ENCODE measurements at regions not wholly inside any gene's neighbourhood (a gene's known extent, or its start where the extent isn't known, plus 50 kb on each side); places are given as distances from the start of the nearest gene placed in this dataset.
"Not testable (repeated sequence)": the region's sequence is repeated elsewhere in the genome, so short reads cannot be mapped to it uniquely, and the experiment has no call there.

- not testable (repeated sequence) for DNase-seq
Measured at GRCh38 chr2:240243049-240243448, 102.6 kb upstream of the OTOS start.

DNA sequence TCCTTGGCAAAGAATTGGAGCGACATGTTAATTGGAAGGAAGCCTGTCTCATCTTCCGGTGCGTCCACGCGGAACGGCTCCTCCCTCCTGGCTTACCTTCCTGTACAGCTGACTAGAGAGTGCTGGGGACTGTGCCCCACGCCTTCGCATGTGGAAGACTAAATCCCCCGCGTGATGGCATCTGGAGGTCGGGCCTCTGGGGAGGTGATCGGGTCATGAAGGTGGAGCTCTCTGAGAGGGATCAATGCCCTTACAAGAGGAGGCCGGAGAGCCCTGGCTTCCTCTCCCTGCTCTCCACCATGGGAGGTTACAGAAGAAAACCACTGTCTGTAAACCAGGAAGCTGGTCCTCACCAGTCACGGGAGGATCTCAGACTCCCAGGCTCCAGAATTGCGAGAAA lies 104.1 kb upstream of the OTOS start:
- DNase-seq = no peak

GRCh38 chr2:240245184-240245583 lies 104.7 kb upstream of the OTOS start:
- DNase-seq = no peak

GRCh38 chr2:240245706-240246105 lies 105.2 kb upstream of the OTOS start:
- no peak for DNase-seq

- DNase-seq = no peak
Measured at GRCh38 chr2:240246173-240246820, 105.8 kb upstream of the OTOS start.

DNA sequence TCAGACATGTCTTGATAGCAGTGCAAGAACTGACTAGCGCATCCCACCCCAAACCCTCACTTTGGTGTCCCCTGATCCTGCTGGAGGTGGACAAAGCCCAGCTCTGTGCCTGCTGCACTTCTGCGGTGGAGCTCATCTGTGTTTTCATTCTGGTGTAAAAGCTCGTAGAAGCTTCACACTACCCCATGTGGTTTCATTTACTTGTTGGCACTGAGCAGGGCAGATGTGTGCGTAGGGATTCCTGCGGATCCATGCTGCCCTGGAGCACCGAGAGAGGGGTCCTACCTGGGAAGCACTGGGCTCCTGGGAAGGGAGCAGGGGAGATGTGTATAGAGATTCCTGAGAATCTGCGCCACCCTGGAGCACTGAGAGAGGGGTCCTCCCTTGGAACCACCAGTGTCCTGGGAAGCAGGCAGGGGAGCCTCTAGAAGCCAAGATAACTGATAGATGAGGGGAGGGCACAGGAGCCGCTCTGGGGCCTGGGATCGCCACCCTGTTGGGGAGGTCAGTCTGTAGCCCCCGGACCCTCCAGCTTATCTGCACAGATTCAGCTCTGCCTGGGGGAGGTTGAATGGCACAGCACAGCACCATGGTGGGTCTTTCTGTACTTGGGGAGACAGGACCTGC lies 106.9 kb upstream of the OTOS start:
- DNase-seq = no peak

GRCh38 chr2:240247868-240248720 lies 107.6 kb upstream of the OTOS start:
- no peak for DNase-seq

DNA sequence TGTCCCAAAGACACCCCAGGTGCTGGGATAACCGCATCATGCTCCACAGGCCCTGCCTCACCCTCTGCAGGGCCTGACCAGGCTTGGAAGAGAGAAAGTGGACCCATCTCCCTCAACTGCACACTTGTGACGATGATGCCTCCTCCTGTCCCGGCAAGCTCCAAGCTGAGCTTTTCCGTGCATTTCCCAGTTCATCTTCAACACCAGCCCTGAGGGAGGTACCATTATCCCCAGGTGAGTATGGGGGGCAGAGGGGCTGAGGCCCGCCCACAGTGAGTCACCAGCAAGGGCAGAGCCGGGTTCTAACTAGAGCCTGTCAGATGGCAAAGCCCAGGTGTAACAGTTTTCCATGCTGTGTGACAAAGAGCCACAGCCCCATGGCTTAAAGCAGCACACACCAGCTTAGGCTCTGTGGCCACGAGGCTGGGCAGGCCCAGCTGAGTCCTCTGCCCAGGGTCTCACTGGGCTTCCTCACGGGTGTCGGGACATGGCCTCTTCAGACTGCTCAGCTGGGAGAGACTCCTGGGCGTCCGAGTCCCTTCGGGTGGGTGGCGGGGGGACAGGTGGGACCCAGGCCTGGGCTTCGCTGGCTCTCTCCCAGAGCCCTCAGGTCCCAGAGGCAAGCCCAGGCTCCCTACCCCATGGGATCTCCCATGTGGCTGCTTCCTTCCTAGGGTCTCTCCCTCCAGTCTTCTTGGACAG lies 108.4 kb upstream of the OTOS start:
- DNase-seq = no peak

GRCh38 chr2:240249423-240250149 lies 109.1 kb upstream of the OTOS start:
- DNase-seq = no peak

GRCh38 chr2:240250150-240250984 lies 109.9 kb upstream of the OTOS start:
- DNase-seq = no peak

GRCh38 chr2:240250985-240251847 lies 110.8 kb upstream of the OTOS start:
- DNase-seq = no peak

GRCh38 chr2:240251848-240252190 lies 111.4 kb upstream of the OTOS start:
- no peak for DNase-seq

DNA sequence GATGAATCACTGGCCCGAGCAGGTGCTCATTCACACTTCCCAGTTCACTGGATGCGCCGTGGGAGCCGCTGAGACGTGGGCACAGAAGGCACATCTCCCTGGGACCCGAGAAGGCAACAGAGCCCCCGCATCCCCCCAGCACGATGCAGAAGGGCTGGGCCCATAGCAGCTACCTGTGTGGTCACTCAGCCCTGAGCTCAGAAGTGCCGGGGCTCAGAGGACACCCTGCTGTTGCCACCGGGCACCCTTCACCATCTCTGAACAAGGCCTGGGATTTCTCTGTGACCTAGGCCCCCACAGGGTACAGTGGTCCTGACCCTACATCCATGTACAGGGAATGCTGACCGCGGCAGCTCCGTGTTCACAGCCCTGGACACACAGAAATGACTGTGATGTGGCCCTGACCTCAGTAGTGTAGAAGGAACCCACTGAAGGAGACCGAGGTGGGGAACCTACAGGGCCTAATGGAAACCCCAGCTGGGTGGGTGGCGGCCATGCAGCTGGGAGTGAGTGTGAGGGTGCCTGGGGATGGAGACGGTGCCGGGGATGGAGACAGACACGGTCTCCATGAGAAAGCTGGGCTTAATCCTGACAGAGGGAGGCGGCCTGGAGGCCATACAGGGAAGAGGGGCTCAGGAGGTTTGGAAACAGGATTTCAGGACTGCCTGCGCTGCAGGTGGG lies 111.9 kb upstream of the OTOS start:
- DNase-seq = no peak

DNA sequence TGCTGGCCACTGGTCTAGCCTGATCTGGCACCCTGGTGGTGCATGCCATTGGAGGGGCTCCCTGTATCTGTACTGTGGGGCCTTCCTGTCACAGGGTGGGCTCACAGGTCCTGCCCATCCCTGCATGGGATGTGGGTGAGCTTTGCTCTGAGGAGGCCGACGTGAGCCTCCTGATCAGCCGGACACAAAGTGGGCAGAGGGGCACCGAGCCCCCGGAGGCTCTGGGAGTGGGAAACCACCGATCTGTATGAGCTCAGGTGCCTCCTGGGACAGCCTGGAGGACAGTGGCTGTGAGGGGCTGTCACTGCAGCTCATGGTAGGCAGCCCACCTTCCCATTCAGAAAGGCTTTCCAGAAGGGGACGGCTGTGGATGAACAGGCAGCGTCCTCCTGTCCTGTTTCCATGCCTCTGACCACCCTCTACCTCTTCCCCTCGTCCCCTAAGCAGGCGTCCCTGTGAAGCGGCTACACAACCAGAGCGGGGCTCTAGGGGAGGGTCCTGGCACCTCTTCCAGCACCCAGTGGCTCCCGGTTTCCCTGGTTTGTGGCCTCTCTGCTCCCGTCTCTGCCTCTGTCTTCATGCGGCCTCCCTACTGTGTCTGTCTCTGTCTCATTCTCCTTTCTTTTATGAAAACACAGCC lies 112.5 kb upstream of the OTOS start:
- DNase-seq = no peak

DNA sequence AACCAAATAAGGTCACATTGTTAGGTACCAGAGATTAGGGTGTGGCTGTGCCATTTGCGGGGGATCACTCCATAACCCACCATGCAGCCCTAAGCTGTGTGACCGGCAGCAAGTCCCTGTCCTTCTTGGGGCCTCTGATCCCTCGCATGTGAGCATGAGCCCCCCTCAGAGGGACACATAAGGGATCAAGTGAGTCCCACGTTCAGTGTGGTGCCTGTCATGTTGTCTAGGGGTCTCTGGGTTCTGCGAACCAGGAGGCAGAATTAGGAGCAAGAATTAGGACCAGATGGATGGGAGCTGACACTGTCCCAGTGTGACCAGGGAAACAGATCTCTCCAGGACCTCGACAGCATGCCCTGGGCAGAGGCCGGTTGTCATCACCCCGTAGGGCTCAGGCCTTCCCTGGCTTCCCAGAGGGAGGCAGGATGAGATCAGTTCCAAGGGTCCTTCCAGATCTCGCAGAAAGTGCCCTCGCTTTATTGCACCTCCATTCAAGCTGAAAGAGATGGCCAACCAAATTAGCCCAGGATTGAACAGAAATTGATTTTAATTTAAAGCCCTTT lies 113.2 kb upstream of the OTOS start:
- no peak for DNase-seq

DNA sequence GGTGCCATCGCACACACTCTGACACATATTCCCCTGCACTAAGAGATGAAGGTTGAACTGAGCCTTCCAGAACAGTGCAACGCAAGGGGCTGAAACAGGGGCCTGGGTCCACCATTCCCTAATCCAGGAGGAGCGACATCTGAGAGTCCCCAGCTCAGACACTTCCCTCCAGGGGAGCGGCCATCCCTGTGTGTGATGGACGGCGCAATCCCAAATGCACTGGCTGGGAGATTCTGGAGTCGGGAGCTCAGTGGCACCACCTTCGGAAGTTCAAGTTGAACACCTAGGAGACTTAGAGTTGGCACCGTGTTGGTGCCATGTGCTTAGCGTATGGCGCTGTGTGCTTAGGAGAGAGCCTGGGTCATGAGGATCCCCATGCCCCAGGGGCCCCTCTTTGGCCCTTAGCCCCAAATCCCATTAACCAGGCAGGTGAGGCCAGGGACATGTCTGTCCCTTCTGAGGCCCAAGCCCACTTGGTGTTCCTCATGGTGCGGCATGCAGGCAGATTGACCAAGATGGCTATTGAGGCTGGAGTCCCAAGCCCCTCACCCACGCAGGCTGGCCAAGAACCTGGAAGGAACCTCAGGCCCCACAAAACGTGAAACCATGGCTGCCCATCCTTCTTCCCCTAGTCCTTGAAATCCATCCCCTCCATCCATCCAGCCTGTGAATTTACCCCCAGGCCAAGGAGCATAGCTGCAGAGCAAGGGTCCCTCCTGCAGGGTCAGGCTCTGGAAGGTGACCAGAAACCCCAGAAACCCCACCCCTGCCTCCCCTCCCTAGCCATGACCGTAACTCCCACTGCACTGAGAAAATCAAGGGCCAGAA lies 114.1 kb upstream of the OTOS start:
- DNase-seq = no peak

DNA sequence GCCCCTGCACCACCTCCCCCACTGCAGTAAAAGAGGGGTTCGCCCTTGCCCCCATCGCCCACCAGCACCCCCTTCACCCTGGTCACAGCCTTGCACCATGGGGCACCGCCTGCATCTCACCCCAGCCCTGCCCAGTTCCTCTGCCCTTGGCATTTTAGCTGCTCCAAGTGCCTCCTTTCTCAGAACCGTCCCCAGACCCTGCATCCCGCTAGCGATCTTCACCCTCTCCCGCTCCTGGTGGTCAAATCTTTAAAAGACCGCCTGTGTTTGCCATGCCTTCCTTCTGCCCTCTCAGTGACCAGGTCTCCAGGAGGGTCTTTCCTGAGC lies 114.7 kb upstream of the OTOS start:
- no peak for DNase-seq
